ENCODE measurements at regions not wholly inside any gene's neighbourhood (a gene's known extent, or its start where the extent isn't known, plus 50 kb on each side); places are given as distances from the start of the nearest gene placed in this dataset.

DNA sequence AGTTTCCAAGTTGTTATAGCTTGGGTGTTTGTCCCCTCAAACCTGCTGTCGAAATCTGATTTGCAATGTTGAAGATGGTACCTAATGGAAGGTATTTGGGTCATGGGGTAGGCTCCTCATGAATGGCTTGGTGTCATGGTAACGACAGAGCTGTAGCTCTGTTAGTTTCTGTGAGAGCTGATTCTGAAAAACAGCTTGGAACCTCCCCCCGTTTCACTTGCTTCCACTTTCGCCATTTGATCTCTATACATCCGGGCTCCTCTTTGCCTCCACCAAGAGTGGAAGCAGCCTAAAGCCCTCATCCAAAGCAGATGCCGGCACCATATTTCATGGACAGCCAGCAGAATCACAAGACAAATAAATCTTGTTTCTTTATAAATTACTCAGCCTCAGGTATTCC, 1035.1 kb upstream of the SLC39A10 start:
- dilution Hi-C loops (cut with MboI; ENCODE audit: extremely low pct_ligation_motif_present, low sequenced_read_pairs) (no loop called here), intact Hi-C loops (cut with micrococcal nuclease) (no loop called here)
- TF ChIP-seq FOS (IDR thresholded peaks at IDR 0.05; ENCODE audit: borderline replicate concordance, insufficient read depth, low read length) (no peak), MYC (IDR thresholded peaks at IDR 0.05; ENCODE audit: low read depth, low read length) (no peak), POLR2A (IDR thresholded peaks at IDR 0.05; ENCODE audit: low read depth, low read length) (no peak), GATA2 (IDR thresholded peaks at IDR 0.05; ENCODE audit: insufficient read depth, insufficient read length, low read depth, low read length) (no peak), EZH2 (IDR thresholded peaks at IDR 0.05; ENCODE audit: borderline replicate concordance, low read depth, low read length, severe bottlenecking) (no peak), JUN (IDR thresholded peaks at IDR 0.05; ENCODE audit: borderline replicate concordance, insufficient read depth, insufficient read length, low read depth) (no peak), POLR2AphosphoS5 (IDR thresholded peaks at IDR 0.05; ENCODE audit: insufficient read depth, low read depth, low read length) (no peak)
- TF ChIP-seq, protein P1, sequence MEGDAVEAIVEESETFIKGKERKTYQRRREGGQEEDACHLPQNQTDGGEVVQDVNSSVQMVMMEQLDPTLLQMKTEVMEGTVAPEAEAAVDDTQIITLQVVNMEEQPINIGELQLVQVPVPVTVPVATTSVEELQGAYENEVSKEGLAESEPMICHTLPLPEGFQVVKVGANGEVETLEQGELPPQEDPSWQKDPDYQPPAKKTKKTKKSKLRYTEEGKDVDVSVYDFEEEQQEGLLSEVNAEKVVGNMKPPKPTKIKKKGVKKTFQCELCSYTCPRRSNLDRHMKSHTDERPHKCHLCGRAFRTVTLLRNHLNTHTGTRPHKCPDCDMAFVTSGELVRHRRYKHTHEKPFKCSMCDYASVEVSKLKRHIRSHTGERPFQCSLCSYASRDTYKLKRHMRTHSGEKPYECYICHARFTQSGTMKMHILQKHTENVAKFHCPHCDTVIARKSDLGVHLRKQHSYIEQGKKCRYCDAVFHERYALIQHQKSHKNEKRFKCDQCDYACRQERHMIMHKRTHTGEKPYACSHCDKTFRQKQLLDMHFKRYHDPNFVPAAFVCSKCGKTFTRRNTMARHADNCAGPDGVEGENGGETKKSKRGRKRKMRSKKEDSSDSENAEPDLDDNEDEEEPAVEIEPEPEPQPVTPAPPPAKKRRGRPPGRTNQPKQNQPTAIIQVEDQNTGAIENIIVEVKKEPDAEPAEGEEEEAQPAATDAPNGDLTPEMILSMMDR (IDR thresholded peaks at IDR 0.05; ENCODE audit: extremely low read depth in 1 of 2, insufficient read depth in 1 of 2, low read depth in 1 of 2, low read length in 2 of 2) = no peak
- TF ChIP-seq, protein P2, sequence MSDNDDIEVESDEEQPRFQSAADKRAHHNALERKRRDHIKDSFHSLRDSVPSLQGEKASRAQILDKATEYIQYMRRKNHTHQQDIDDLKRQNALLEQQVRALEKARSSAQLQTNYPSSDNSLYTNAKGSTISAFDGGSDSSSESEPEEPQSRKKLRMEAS (IDR thresholded peaks at IDR 0.05; ENCODE audit: insufficient read depth, insufficient read length) = no peak
- CTCF ChIA-PET = no interaction called here
- BruUV-seq (replicated peaks) = no TSS peak
- Histone ChIP-seq H3K9me3 (replicated peaks; ENCODE audit: control insufficient read depth, insufficient read depth, low read length) (no peaks in the 10 kb centered on the region), H3K36me3 (ENCODE audit: control insufficient read depth in 2 of 2, extremely low read depth in 1 of 2, insufficient read depth in 2 of 2, low read length in 2 of 2) (no peaks in the 10 kb centered on the region), H3K4me2 (ENCODE audit: insufficient read depth, low read length) (no peak overlapping the region), H2AFZ (ENCODE audit: low read depth, low read length) (no peak overlapping the region), H3K27ac (ENCODE audit: insufficient read depth, low read depth, low read length) (no peak overlapping the region), H3K4me3 (replicated peaks in 1 of 3; ENCODE audit: insufficient read depth in 1 of 3, low read depth in 1 of 3, low read length in 3 of 3) (no peak overlapping the region), H3K9me1 (replicated peaks; ENCODE audit: control insufficient read depth, extremely low read depth, insufficient read depth, low read length) (no peaks in the 10 kb centered on the region), H3K79me2 (ENCODE audit: control insufficient read depth, insufficient read depth, low read length) (no peaks in the 10 kb centered on the region), H3K27me3 (ENCODE audit: control insufficient read depth in 2 of 2, insufficient read depth in 2 of 2, low read length in 2 of 2) (no peaks in the 10 kb centered on the region), H4K20me1 (replicated peaks; ENCODE audit: control insufficient read depth, extremely low read depth, insufficient read depth, low read length) (no peaks in the 10 kb centered on the region), H3K9ac (replicated peaks; ENCODE audit: extremely low read depth, insufficient read depth, low read length) (no peak overlapping the region), H3K4me1 (ENCODE audit: control insufficient read depth, extremely low read depth, insufficient read depth, low read length) (no peaks in the 10 kb centered on the region)
- POLR2A ChIA-PET = no interaction called here
- FAIRE-seq (no peak), DNase-seq (ENCODE audit: low read depth, low spot score) (no peak)

Data from endothelial cell of umbilical vein (primary cell).